ENCODE measurements at regions not wholly inside any gene's neighbourhood (a gene's known extent, or its start where the extent isn't known, plus 50 kb on each side); places are given as distances from the start of the nearest gene placed in this dataset.

DNA sequence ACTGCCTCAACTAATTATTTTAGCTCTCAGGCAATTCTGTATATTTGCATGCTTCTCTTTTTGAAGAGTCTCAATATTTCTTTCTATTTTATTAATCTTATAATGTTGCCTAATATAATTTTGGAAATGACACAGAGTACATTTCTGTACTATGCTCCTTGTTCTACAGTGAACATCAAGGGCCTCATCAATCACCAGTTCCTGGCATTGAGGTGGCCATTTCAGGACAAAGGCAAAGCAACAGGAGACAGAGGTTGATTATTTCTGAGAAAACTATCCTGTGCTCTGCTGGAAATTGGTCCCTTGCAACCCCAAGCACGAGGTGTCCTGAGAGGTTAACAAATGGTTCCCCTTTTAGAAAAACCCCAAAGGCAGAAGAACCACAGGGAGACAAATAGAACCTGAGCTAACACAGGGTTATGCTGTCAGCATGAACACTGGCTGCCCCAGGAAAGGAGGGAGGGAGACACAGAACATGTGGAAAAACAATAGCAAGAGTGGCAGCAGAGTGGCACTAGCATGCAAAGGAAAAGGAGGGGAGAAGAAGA lies 63.9 kb upstream of the VAV3 start:
- H3K4me1 ChIP-seq (ENCODE audit: insufficient read depth, low read length), result peaks cover 11% of the 10 kb centered on the region
- FAIRE-seq (no peak), ATAC-seq (no peak), DNase-seq (ENCODE audit: low spot score) (no peak)
- H2AFZ ChIP-seq (ENCODE audit: low read length), result no peak overlapping the region
- no peak overlapping the region for H3K4me3 ChIP-seq (replicated peaks in 1 of 3; ENCODE audit: insufficient read depth in 1 of 3, low read depth in 2 of 3, low read length in 3 of 3)
- H3K27me3 ChIP-seq (ENCODE audit: control insufficient read depth in 1 of 2, insufficient read depth in 2 of 2, low read length in 2 of 2), result no peaks in the 10 kb centered on the region; a peak in 1 of 5 replicates
- BruUV-seq (replicated peaks), result no TSS peak
- no peaks in the 10 kb centered on the region for H3K9me3 ChIP-seq (ENCODE audit: low read length)
- intact Hi-C loops (cut with micrococcal nuclease; ENCODE audit: unreplicated experiment), result no loop called here
- TF ChIP-seq TAF15 (IDR thresholded peaks at IDR 0.05; ENCODE audit: low read depth, low read length, poor library complexity, severe bottlenecking) (no peak), NFYB (CRISPR knock-in tag; IDR thresholded peaks at IDR 0.05) (no peak), ZSCAN30 (CRISPR knock-in tag; IDR thresholded peaks at IDR 0.05) (no peak), CHD2 (IDR thresholded peaks at IDR 0.05; ENCODE audit: low read depth, low read length) (no peak), PCBP2 (optimal IDR thresholded peaks at IDR 0.05; ENCODE audit: low read depth, low read length, poor library complexity, severe bottlenecking) (no peak), HOXA3 (CRISPR knock-in tag; IDR thresholded peaks at IDR 0.05) (no peak), NRL (CRISPR knock-in tag; IDR thresholded peaks at IDR 0.05; ENCODE audit: borderline replicate concordance) (no peak), ZSCAN9 (CRISPR knock-in tag; IDR thresholded peaks at IDR 0.05; ENCODE audit: borderline replicate concordance) (no peak), HNRNPLL (IDR thresholded peaks at IDR 0.05; ENCODE audit: low read depth, low read length, poor library complexity, severe bottlenecking) (no peak), ZNF780A (CRISPR knock-in tag; IDR thresholded peaks at IDR 0.05) (no peak), ZNF781 (CRISPR knock-in tag; IDR thresholded peaks at IDR 0.05; ENCODE audit: borderline replicate concordance, not compliant biosample characterization) (no peak), ZNF547 (CRISPR knock-in tag; IDR thresholded peaks at IDR 0.05) (no peak), MTF2 (CRISPR knock-in tag; IDR thresholded peaks at IDR 0.05; ENCODE audit: borderline replicate concordance) (no peak)
- TF ChIP-seq, protein P1, sequence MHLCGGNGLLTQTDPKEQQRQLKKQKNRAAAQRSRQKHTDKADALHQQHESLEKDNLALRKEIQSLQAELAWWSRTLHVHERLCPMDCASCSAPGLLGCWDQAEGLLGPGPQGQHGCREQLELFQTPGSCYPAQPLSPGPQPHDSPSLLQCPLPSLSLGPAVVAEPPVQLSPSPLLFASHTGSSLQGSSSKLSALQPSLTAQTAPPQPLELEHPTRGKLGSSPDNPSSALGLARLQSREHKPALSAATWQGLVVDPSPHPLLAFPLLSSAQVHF (CRISPR knock-in tag; IDR thresholded peaks at IDR 0.05), result no peak
- TF ChIP-seq, protein P2, sequence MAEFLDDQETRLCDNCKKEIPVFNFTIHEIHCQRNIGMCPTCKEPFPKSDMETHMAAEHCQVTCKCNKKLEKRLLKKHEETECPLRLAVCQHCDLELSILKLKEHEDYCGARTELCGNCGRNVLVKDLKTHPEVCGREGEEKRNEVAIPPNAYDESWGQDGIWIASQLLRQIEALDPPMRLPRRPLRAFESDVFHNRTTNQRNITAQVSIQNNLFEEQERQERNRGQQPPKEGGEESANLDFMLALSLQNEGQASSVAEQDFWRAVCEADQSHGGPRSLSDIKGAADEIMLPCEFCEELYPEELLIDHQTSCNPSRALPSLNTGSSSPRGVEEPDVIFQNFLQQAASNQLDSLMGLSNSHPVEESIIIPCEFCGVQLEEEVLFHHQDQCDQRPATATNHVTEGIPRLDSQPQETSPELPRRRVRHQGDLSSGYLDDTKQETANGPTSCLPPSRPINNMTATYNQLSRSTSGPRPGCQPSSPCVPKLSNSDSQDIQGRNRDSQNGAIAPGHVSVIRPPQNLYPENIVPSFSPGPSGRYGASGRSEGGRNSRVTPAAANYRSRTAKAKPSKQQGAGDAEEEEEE (CRISPR knock-in tag; IDR thresholded peaks at IDR 0.05; ENCODE audit: borderline replicate concordance), result no peak
- TF ChIP-seq, protein P3, sequence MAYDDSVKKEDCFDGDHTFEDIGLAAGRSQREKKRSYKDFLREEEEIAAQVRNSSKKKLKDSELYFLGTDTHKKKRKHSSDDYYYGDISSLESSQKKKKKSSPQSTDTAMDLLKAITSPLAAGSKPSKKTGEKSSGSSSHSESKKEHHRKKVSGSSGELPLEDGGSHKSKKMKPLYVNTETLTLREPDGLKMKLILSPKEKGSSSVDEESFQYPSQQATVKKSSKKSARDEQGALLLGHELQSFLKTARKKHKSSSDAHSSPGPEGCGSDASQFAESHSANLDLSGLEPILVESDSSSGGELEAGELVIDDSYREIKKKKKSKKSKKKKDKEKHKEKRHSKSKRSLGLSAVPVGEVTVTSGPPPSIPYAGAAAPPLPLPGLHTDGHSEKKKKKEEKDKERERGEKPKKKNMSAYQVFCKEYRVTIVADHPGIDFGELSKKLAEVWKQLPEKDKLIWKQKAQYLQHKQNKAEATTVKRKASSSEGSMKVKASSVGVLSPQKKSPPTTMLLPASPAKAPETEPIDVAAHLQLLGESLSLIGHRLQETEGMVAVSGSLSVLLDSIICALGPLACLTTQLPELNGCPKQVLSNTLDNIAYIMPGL (CRISPR knock-in tag; IDR thresholded peaks at IDR 0.05; ENCODE audit: borderline replicate concordance in 1 of 2, low read depth in 1 of 2), result no peak
- CTCF ChIA-PET (ENCODE audit: low intra/inter-chr PET ratio, low total read pairs), result no interaction called here
- H4K20me1 ChIP-seq (ENCODE audit: insufficient read depth, low read length), result no peaks in the 10 kb centered on the region
- in situ Hi-C loops (cut with HindIII; ENCODE audit: extremely low pct_ligation_motif_present, low pct_unique_long_range_greater_than_20kb), result no loop called here
- H3K36me3 ChIP-seq (replicated peaks in 1 of 2; ENCODE audit: control insufficient read depth in 1 of 2, insufficient read depth in 2 of 2, low read length in 2 of 2), result no peaks in the 10 kb centered on the region
- H3K79me2 ChIP-seq (ENCODE audit: insufficient read depth, low read length), result no peaks in the 10 kb centered on the region
- H3K9ac ChIP-seq (ENCODE audit: insufficient read depth, low read depth, low read length), result no peak overlapping the region
- WGBS (ENCODE audit: low lambda C conversion rate), result 0% methylated on average over 1 of the region's 1 CpG
- H3K27ac ChIP-seq (ENCODE audit: extremely low read length, insufficient read depth, low read length), result no peak overlapping the region
- POLR2A ChIA-PET, result no interaction called here
- H3K4me2 ChIP-seq (ENCODE audit: low read depth, low read length), result no peak overlapping the region

Data from HepG2 (cell line).